H1 (cell line): ENCODE measurements at regions not wholly inside any gene's neighbourhood (a gene's known extent, or its start where the extent isn't known, plus 50 kb on each side); places are given as distances from the start of the nearest gene placed in this dataset.

ENCODE experiments used
- CTCF ChIA-PET: fragments of 300-600 bp; sonication (Branson Sonifier 250); formaldehyde crosslinking; loops from one replicate; lab custom pipeline; 2021; ENCODE audit not compliant: partially characterized antibody; lab: Charles Lee
- POLR2A ChIA-PET: fragments of 300-600 bp; sonication (Branson Sonifier 250); formaldehyde crosslinking; loops from one replicate; lab custom pipeline; 2021; ENCODE audit warnings: inconsistent platforms; ENCODE audit not compliant: partially characterized antibody; lab: Charles Lee
- DNase-seq, 2 experiments: peaks; one replicate each; pipeline versions ENCODE4 v3.0.0 to v3.0.0-alpha.2; 2010 to 2022; ENCODE audit warnings: low spot score in 2 of 2, low read depth in 1 of 2, mixed read lengths in 1 of 2
- FAIRE-seq: peaks from 2 replicates; lab custom pipeline; 2011; peaks lifted over from hg19 to GRCh38; lab: Jason Lieb, UNC
- H2AFZ ChIP-seq: 2 replicates; pipeline ENCODE4 v1.8.1; 2012; ENCODE audit warnings: low read length, inconsistent platforms
- H2AK5ac ChIP-seq: 2 replicates; pipeline ENCODE4 v1.6.1; 2013; ENCODE audit warnings: low read depth, low read length
- H2BK120ac ChIP-seq: replicated peaks from 2 replicates; pipeline ENCODE3; 2013; ENCODE audit warnings: low read depth, low read length, inconsistent platforms
- H2BK12ac ChIP-seq: 2 replicates; pipeline ENCODE4 v1.6.1; 2013; ENCODE audit warnings: low read depth, low read length
- H2BK15ac ChIP-seq: 2 replicates; pipeline ENCODE4 v1.6.1; 2013; ENCODE audit warnings: low read length
- H2BK20ac ChIP-seq: 2 replicates; pipeline ENCODE4 v1.6.1; 2013; ENCODE audit warnings: low read length
- H2BK5ac ChIP-seq: 2 replicates; pipeline ENCODE4 v1.6.1; 2013; ENCODE audit warnings: low read depth, low read length
- H3K14ac ChIP-seq: 2 replicates; pipeline ENCODE4 v1.6.1; 2013; ENCODE audit warnings: inconsistent platforms; ENCODE audit not compliant: insufficient read length
- H3K18ac ChIP-seq: 2 replicates; pipeline ENCODE4 v1.6.1; 2013; ENCODE audit warnings: low read length; ENCODE audit errors: extremely low read depth
- H3K23ac ChIP-seq: 2 replicates; pipeline ENCODE4 v1.6.1; 2013; ENCODE audit warnings: inconsistent platforms; ENCODE audit not compliant: insufficient read length
- H3K23me2 ChIP-seq: 2 replicates; pipeline ENCODE4 v1.6.1; 2013; ENCODE audit warnings: low read depth, low read length
- H3K27ac ChIP-seq: 2 replicates; pipeline ENCODE4 v1.6.1; 2011; ENCODE audit warnings: low read depth, low read length, inconsistent platforms
- H3K27me3 ChIP-seq, 4 experiments: replicated peaks in 1 of 4; 1 replicate in 1 of 4; 2 replicates in 3 of 4; pipeline versions ENCODE4 v1.6.1 to v1.8.1; 2011 to 2013; ENCODE audit warnings: low read length in 3 of 4, mild to moderate bottlenecking in 3 of 4, inconsistent platforms in 2 of 4, mixed read lengths in 2 of 4, moderate library complexity in 1 of 4; ENCODE audit not compliant: control insufficient read depth in 3 of 4, insufficient read depth in 3 of 4; ENCODE audit errors: extremely low read depth in 1 of 4
- H3K36me3 ChIP-seq, 4 experiments: 2 replicates each; pipeline versions ENCODE4 v1.6.1 to v1.8.1; 2011 to 2013; ENCODE audit warnings: mild to moderate bottlenecking in 4 of 4, low read length in 3 of 4, moderate library complexity in 2 of 4, control low read depth in 1 of 4, inconsistent platforms in 1 of 4; ENCODE audit not compliant: insufficient read depth in 4 of 4, control insufficient read depth in 2 of 4
- H3K4ac ChIP-seq: replicated peaks from 2 replicates; pipeline ENCODE3; 2013; ENCODE audit warnings: low read length, low read depth, mixed read lengths, inconsistent platforms; ENCODE audit not compliant: insufficient read length
- H3K4me1 ChIP-seq, 4 experiments: replicated peaks in 1 of 4; 1 replicate in 1 of 4; 2 replicates in 3 of 4; pipeline versions ENCODE4 v1.6.1 to v1.8.1; 2011 to 2013; ENCODE audit warnings: low read length in 3 of 4, inconsistent platforms in 2 of 4, mixed read lengths in 1 of 4; ENCODE audit not compliant: insufficient read depth in 4 of 4, control insufficient read depth in 3 of 4
- H3K4me2 ChIP-seq, 2 experiments: 2 replicates each; pipeline versions ENCODE4 v1.6.1 to v1.8.1; 2011 to 2013; ENCODE audit warnings: low read depth in 2 of 2, low read length in 2 of 2, control low read depth in 1 of 2, inconsistent platforms in 1 of 2, mild to moderate bottlenecking in 1 of 2; ENCODE audit not compliant: insufficient read depth in 1 of 2
- H3K4me3 ChIP-seq, 4 experiments: fragments of 200-600, 300-600 bp in 1 of 4; sonication (generic), shearing (Covaris generic), sonication (Bioruptor Twin) in 1 of 4; 2 replicates each; pipeline versions ENCODE4 v1.5.1 to v1.8.1; 2011 to 2016; ENCODE audit warnings: low read length in 4 of 4, low read depth in 3 of 4, control low read depth in 2 of 4, inconsistent platforms in 2 of 4, mild to moderate bottlenecking in 2 of 4, mixed read lengths in 1 of 4, moderate library complexity in 1 of 4; ENCODE audit not compliant: insufficient read depth in 2 of 4; ENCODE audit errors: extremely low read depth in 1 of 4
- H3K56ac ChIP-seq: replicated peaks from 2 replicates; pipeline ENCODE3; 2013; ENCODE audit warnings: low read depth, mild to moderate bottlenecking, mixed read lengths, low read length, inconsistent platforms; ENCODE audit not compliant: insufficient read length
- H3K79me1 ChIP-seq: 2 replicates; pipeline ENCODE4 v1.6.1; 2013; ENCODE audit warnings: low read depth, low read length, control low read depth
- H3K79me2 ChIP-seq, 2 experiments: 2 replicates each; pipeline versions ENCODE4 v1.6.1 to v1.8.1; 2012 to 2013; ENCODE audit warnings: low read length in 2 of 2, mild to moderate bottlenecking in 2 of 2, inconsistent platforms in 1 of 2; ENCODE audit not compliant: insufficient read depth in 2 of 2, control insufficient read depth in 1 of 2
- H3K9ac ChIP-seq, 4 experiments: replicated peaks in 1 of 4; 1 replicate in 1 of 4; 2 replicates in 3 of 4; pipeline versions ENCODE4 v1.6.1 to v1.8.1; 2011 to 2013; ENCODE audit warnings: low read depth in 3 of 4, low read length in 3 of 4, control low read depth in 2 of 4, mild to moderate bottlenecking in 2 of 4, moderate library complexity in 2 of 4, inconsistent platforms in 1 of 4; ENCODE audit errors: extremely low read depth in 1 of 4
- H3K9me3 ChIP-seq, 2 experiments: 2 replicates each; pipeline versions ENCODE4 v1.6.1 to v1.8.1; 2012 to 2013; ENCODE audit warnings: mild to moderate bottlenecking in 2 of 2, moderate library complexity in 2 of 2, control low read depth in 1 of 2, inconsistent platforms in 1 of 2, low read depth in 1 of 2, low read length in 1 of 2, mixed read lengths in 1 of 2; ENCODE audit not compliant: insufficient read depth in 2 of 2
- H4K20me1 ChIP-seq, 2 experiments: replicated peaks in 1 of 2; 2 replicates each; pipeline versions ENCODE3 to v1.8.1; 2011 to 2013; ENCODE audit warnings: inconsistent platforms in 2 of 2, low read length in 2 of 2, mild to moderate bottlenecking in 1 of 2; ENCODE audit not compliant: insufficient read depth in 2 of 2, control insufficient read depth in 1 of 2
- H4K5ac ChIP-seq: 2 replicates; pipeline ENCODE4 v1.6.1; 2013; ENCODE audit warnings: low read length, low read depth, mixed read lengths, inconsistent platforms; ENCODE audit not compliant: insufficient read length
- H4K8ac ChIP-seq: 2 replicates; pipeline ENCODE4 v1.8.0; 2013; ENCODE audit warnings: mild to moderate bottlenecking, moderate library complexity, low read length, inconsistent platforms; ENCODE audit not compliant: insufficient read depth; ENCODE audit errors: extremely low read depth
- H4K91ac ChIP-seq: replicated peaks from 2 replicates; pipeline ENCODE3; 2013; ENCODE audit warnings: low read length, mixed read lengths, inconsistent platforms; ENCODE audit not compliant: insufficient read length
- HDAC6 ChIP-seq: IDR thresholded peaks from one replicate; pipeline ENCODE4 v1.7.1; 2012; ENCODE audit warnings: low read depth, mild to moderate bottlenecking, inconsistent platforms, low read length, moderate library complexity
- WGBS, 2 experiments: shearing (Covaris generic) in 1 of 2; methylation state at CpG; one replicate each; pipeline versions ENCODE4 v1.1.6 to v1.1.7; 2013 to 2015; ENCODE audit warnings: low lambda C conversion rate in 2 of 2, mixed read lengths in 2 of 2, inconsistent platforms in 1 of 2, low coverage in 1 of 2, missing lambda C conversion rate in 1 of 2; ENCODE audit not compliant: insufficient replicate concordance in 2 of 2, insufficient coverage in 1 of 2, insufficient read length in 1 of 2; ENCODE audit errors: extremely low coverage in 1 of 2, missing lambda C conversion rate in 1 of 2; 5-methylcytosine and 5-hydroxymethylcytosine counted together

- Histone ChIP-seq H3K79me2 (peaks cover 0 to 8% of the 10 kb centered on the region in 2 experiments; a peak in 1 of 4 replicates), H4K8ac (no peak overlapping the region; the same call in 1 of the 2 replicates), H3K4me1 (peaks cover 0 to 6% (median 3%) of the 10 kb centered on the region in 4 experiments; a peak in 5 of 7 replicates), H2BK120ac (no peak overlapping the region), H3K79me1 (peaks cover 13% of the 10 kb centered on the region), H2AK5ac (no peak overlapping the region), H2BK15ac (no peak overlapping the region), H3K14ac (no peak overlapping the region), H3K27ac (no peak overlapping the region), H2BK12ac (no peak overlapping the region), H3K4ac (no peak overlapping the region), H2AFZ (no peak overlapping the region), H4K91ac (no peak overlapping the region), H3K9me3 (no peaks in the 10 kb centered on the region), H3K23me2 (no peaks in the 10 kb centered on the region), H4K20me1 (peaks cover 12 to 20% of the 10 kb centered on the region in 2 experiments), H4K5ac (no peak overlapping the region), H3K27me3 (no peaks in the 10 kb centered on the region), H3K56ac (no peak overlapping the region), H3K18ac (no peak overlapping the region), H3K4me2 (no peak overlapping the region), H3K36me3 (peaks cover 0 to 4% (median 0%) of the 10 kb centered on the region in 4 experiments; a peak in 1 of 8 replicates), H2BK20ac (no peak overlapping the region), H3K4me3 (no peak overlapping the region), H2BK5ac (no peak overlapping the region), H3K23ac (no peak overlapping the region), H3K9ac (0 out of 7 replicates have a peak overlapping the region, but pooled peaks of 1 of the 4 experiments have one; percentile 35)
- no peak for TF ChIP-seq HDAC6
- ChIA-PET POLR2A (interaction anchor here (1.0 kb wide), 1 partner anchor 169 kb away, joined by 3 read pairs; no protein-coding TSS in a partner anchor), CTCF (interaction anchor here (0.7 to 2.7 kb wide), 11 partner anchors 9 to 236 kb away, joined by 3 to 16 read pairs (median 4); no protein-coding TSS in a partner anchor)
- no peak for DNase-seq
- FAIRE-seq = no peak
- WGBS, 2 experiments = 88% methylated on average over 17 of the region's 19 CpGs; no CpG with 5 or more reads in 1 of the 2 experiments
Measured at GRCh38 chr2:120905824-120906571, 170.3 kb downstream of the GLI2 start.
